HG02981 (cell line): ENCODE measurements at regions not wholly inside any gene's neighbourhood (a gene's known extent, or its start where the extent isn't known, plus 50 kb on each side); places are given as distances from the start of the nearest gene placed in this dataset.

ENCODE experiments used
- ATAC-seq: cut with Tn5 transposase; IDR thresholded peaks from one replicate; pipeline ENCODE4 v1.9.1; 2021; ENCODE audit warnings: mild to moderate bottlenecking, moderate library complexity; ENCODE audit not compliant: unreplicated experiment

DNA sequence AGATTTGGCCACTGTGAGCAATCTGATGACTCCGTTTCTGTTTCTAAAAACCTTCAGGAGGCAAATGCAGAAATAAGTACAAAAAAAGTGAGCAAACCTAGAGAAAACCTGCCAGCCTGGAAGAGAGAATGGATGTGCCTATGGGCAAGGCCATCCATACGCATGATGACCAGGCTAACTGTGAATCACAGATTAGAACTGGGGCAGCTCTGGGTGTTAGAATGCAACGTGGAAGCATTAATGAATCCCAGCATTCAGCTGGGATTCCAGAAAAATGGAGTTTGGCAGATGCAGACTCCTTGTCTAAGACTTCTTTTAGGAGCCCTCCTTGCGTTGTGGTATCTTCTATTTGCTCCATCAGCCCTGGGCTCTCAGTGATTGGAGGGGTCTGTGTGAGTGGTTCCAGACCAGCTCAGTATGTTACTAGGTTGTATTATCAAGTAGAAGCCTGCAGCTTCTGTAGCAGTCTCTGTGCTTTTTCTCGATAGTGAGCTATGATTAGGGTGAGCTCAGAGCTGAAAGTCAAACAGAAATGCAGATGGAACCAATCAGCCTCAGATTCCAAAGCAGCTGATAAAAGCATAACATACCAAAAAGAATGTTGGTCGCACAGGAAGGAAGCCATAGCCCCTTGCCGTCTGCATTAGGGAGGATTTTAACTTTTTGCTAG is 154.0 kb downstream of the PSMG1 start:
- ATAC-seq, result no peak

DNA sequence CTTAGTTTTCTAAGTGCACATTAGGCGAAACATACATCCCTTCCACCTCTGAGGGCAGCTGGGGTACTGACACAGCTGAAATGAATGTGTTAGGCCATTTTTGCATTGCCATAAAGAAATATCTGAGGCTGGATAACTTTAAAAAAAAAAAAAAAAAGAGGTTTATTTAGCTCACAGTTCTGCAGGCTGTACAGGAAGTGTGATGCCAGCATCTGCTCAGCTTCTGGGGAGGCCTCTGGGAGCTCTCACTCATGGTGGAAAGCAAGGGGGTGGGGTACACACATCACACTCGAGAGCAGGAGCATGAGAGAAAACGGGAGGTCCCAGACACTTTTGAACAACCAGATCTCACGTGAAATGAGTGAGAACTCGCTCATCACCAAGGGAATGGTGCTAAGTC is 158.1 kb downstream of the PSMG1 start:
- no peak for ATAC-seq

DNA sequence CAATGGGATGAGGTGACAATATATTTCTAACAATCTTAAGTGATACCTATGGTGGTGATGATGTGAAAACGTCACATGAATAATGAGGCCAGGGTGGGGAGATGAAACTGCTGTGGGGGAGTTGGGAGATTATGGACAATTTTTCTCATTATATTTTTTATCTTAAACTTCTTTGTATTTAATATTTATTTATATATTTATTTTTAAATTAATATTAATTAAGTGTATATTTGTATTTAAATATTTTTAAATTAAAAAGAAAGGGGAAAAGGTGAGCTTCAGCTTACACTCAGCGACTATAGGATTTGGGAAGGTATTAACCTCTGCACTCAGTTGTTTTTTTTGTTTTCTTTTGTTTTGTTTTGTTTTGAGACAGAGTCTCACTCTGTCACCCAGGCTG is 158.7 kb downstream of the PSMG1 start:
- no peak for ATAC-seq

DNA sequence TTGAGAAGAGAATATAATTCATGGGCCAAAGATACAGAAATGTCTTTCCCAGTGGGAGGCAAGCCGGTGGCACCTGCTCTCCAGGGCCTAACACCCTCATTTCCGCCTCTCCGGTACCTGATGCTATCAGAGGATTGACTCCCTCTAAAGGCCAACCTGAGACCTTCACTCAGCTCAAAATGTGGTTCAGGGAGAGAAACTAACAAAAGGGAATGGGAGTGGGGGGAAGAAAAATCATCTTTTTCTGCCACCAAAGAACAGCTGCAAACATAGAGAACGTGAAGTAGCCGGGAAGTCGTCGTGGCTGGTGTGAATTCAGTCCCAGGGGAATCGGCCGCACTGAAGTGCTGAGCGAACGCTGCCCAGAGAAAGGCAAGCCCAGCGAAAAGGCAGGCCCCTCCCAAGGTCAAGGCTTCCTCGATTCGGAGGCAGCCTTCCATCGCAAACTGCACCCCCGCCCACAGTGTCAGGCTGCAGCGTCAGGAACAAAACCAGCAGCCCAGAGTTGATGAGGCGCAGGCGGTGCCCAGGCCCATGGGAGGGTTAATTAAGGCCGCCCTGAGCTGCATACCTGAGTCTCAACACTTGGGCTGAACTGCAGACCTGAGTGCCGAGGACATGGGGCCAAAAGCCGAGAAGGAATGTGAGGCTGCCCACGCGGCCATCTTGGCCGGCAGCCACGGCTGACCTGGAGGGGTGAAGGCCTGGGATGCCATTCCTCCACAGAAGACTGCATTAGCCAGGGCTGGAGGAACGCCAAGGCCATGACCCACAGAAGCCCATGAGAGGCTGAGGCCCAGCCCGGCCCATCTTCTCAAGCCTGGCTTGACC is 160.2 kb downstream of the PSMG1 start:
- no peak for ATAC-seq

DNA sequence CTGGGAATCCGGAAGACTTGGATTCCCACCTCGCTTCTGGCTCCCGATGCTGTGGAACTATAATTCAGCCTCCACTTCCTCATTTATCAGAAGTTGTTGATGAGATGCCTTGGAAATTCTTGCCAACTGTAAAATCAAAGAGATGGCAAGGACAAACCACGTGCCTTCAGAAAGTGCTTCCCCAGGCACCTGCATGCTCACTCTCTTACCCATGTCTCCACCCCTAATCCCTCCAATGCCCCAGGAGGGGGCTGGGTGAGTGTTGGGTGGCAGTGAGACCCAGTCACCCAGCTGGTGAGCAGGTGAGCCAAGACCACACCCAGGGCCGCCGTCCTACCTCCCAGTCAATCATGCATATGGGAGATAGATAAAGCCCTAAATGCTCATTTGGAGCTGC is 160.8 kb downstream of the PSMG1 start:
- ATAC-seq, result no peak

DNA sequence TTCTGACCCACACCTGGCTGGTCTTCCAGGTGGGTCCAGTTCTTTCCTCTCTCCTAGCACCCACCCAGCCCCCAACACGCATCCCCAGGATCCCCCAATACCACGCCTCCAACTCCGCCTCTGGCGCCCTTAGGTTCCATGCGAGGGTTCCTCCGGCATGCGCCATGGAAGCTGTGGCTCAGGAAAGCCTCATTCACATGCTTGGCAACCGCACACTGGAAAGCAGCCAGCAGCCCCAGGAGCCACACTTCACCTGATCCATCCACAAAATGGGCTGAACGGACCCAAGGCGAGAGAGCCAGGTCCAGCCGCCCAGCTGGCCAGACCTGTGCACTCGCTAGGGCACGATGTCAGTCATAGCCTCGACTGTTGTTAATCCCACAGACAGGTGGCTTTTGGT is 161.2 kb downstream of the PSMG1 start:
- no peak for ATAC-seq

DNA sequence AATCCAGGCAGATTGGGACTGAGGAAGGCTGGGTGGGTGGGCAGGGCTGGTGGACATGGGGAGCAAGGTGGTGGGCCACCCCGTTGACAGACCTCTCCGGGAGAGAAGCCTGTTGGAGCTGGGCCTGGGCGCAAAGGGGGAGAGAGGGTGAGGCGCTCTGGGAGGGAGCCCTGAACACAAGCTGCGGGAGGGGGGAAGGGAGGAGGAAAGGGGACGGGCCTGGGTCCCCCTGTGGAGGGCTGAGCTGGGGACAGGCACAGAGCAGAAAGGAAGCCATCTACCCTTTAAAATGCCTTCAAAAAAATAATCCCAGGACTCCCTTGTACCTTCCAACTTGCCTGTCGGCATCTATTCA is 161.8 kb downstream of the PSMG1 start:
- ATAC-seq, result no peak

DNA sequence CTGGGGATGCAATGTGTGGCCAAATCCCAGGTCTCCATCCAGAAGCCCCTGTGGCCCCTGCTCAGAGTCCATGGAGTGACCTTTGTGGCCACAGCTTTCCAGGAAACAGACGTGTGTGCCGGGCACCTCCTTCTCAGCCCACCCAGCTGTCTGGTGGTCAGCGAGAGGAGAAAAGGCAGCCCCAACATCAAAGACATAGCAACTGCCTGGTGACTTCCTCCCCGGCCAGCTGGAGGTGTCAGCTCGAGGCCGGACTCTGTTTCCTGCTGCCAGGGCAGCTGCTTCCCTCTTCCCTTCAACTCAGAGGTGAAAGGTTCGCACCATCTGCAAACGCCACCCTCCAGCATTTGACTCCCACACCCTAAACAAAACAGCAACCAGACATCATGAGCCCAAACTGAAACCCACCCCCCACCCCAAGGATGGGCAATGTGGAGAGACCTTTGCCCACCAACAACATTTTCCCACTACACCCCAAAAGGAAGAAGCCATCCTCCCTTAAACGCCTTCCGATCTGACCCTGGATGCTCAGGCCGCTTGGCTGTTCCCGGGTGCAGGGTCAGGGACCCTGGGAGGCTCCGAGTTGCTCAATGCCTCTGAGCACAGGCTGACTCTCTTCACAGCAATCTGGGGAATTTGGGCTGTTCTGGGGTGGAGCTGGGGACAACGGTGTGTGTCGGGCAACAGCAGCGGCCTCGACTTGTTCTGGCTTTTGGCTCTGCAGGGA is 162.3 kb downstream of the PSMG1 start:
- no peak for ATAC-seq

DNA sequence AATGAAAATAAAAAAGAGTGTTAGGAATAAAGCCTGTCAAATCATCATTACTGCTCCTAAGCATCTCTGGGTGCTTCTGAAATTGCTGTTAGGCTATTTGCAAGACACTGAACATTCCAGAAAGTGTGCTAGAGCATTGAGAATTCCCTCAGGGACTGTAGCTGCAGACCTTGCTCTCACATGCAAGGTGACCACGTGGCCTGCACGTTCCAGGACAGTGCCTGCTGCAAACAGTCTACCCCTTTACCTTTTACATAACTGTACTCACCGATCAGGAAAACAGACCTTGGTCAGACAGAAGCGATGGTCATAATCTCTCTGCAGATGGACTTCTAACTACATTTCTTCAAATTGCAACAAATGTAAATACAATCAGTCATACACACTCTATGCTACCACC is 164.5 kb downstream of the PSMG1 start:
- ATAC-seq, result no peak

DNA sequence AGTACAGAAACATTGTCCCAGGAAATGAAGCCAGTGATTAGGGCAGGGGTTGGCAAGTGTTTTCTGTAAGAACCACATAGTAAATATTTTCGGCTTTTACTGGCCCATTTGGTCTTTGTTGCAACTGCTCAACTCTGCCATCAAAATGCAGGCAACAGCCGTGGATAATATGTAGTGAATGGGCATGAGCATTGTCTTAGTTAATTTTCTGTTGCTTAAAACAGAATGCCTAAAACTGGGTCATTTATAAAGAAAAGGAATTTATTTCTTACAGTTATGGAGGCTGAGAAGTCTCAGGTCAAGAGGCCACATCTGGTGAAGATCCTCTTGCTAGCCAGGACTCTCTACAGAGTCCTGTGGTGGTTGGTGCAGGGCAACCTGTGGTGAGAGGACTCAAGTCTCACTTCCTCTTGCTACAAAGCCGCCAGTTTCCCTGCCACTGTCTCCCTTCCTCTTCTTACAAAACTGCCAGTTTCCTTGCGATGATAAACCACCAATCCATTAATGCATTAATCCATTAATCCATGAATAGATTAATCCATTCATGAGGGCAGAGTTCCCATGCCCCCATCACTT is 166.4 kb downstream of the PSMG1 start:
- peak; percentile 91 for ATAC-seq

DNA sequence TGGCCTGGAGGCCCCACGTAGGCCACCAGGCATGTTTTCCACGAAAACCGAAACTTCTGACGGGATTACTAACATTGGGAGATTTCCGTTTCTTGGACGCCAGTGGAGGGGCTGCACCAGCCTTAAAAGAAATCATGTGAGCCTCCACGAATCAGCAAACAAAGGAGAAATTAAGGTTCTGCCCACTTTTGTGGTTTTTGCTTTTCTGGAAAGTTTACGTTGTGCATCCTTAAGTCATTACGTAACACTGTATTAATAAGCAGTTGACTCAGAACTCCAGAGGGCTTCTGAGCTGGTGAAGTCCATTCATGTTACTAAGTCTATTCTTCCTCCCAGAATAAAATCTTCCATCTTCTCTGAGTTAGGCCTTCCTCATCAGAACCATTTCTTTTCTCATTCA is 168.5 kb downstream of the PSMG1 start:
- no peak for ATAC-seq

DNA sequence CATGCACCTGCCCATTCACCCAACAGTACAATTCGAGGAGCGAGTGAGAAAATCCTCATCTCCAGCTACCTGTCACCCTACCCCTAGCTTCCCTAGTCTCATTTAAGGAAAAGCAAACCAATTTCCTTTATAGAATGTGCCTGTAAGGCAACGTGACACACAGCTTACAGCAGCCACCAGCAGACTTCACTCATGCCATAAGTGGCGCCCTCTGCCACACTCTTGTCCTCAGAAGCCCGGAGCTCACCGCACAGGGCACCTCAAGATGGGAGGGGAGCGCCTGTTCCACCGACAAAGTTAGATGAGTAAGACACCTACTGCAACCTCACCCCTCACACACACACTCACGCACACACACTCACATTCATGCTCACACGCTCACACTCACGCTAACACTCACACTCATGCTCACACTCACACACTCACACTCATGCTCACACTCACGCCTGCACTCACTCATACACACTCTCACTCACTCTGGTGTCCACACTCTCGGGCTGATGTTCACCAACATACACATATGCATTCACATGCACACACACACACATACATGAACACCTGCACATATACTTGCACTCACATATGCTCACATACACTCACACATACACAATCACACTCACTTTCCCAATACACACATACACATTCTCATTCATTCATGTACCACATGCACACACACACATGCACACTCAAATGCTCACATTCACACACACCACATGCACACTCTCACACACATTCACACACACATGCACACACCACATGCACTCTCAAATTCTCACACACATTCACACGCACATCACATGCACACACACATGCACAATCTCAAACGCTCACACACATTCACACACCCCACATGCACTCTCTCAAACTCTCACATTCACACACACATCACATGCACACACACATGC is 170.7 kb downstream of the PSMG1 start:
- no peak for ATAC-seq

DNA sequence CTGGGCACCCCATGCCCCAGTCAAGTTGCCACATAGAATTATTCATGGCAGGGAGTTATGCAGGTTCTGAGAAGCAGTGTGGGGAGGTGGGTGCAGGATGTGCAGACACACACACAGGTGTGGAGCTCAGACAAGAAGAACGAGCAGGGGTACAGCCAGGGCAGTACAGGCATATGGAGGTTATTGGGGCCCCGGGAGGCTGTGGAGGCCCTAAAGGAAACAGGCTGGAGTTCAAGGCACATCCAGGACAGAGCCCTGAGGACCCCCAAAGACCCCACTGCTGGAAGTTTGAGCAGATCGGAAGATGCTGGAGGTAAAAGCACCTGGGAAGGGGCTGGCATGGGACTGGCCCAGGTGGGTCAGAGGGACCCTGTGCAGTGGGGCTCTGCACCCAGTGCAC is 171.3 kb downstream of the PSMG1 start:
- ATAC-seq, result no peak

DNA sequence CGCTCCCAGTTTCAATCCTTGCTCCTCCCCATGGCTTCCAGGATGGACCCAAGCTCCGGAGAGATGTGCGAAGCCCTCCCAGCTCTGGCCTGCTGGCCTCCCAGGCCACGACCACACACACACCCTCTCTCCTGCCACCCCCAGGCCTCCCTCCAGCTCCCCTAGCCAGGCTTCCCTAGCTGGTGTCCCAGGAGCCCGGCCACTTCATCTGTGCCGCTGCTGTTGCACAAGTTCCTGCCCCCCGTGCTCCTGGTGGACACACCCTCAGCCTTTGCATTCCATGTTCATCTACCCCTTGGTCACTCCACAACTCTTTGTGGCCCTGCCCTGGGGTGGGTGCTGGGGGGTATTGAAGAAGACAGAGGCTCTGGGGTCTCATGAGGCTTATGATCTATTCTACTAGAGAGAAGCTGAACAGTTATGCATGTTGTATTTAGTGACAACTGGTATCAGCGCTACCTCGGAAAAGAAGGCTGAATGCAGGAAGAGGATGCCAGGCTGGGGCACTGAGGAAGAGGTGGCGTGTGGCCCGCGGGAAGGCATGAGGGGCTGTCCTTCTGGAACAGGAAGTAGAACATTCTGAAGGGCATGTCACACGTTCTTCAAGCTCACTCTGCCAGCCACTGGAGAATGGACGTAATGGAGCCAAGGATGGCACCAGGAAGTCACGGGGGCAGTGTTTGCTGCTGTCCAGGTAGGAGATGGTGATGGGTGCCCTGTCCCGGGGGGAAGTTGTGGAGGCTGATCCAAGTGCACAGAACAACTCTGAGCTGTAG is 172.4 kb downstream of the PSMG1 start:
- ATAC-seq, result no peak

DNA sequence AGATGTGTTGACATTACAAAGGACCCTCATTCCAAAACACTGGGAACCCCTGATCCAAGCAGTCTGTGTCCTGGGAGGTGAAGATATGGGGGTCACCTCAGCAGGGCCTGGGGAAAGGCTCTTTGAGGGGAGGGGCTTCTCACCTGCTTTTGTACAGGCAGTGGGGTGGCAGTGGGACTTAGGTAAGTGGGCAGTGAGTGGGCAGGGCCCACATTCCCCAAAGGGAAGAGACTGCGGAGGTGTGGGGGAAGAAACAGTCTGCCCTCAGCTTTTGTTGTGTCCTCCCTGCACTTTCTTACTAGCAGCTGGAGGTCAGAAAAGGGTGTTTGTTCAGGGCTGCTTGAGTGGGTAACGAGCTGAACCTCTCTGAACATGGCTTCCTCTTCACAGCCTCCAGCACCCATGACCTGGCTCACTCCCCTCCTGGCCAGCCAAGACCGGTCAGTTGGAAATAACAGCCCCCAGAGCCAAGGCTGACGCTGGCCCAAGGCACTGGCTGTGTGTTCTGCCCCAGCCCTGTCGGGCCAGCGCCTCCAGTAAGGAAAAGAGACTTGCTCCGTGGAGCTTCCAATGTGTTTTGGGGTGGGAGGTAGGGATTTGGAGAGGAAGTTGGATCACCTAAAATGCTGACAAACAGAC is 173.5 kb downstream of the PSMG1 start:
- no peak for ATAC-seq

DNA sequence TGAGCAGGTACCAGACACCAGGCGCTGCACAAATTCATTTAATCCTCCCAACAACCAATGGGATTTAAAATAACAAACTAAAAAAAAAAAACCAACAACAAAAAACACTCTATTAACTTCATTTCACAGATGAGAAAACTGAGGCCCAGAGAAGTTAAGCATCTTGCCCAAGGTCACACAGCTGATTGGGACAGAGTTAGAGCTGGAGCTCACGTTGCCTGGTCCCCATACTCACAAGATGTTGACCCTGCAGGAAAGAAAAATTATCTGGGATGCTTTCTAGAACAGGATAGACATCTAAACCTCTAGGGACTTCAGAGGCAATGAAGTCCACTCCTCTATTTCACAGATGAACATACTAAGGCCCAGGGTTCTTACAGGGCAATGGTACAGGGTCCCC is 175.3 kb downstream of the PSMG1 start:
- ATAC-seq, result no peak

DNA sequence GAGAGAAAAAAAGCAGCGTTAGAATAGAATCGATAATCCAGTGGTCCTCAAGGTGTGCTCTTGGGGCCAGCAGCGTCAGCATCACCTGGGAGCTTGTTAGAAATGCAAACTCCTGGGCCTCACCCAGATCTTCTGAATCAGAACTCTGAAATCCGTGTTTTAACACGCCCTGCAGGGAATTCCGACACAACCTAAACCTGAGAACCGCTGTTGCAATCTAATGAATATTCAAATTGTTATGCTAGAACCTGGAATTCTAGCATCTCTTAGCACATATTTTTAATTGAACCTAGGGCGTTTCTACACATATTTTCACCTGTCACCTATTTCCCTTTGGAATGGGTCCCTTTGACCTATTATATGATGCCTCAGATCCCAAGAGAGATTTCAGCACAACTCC is 175.7 kb downstream of the PSMG1 start:
- no peak for ATAC-seq

DNA sequence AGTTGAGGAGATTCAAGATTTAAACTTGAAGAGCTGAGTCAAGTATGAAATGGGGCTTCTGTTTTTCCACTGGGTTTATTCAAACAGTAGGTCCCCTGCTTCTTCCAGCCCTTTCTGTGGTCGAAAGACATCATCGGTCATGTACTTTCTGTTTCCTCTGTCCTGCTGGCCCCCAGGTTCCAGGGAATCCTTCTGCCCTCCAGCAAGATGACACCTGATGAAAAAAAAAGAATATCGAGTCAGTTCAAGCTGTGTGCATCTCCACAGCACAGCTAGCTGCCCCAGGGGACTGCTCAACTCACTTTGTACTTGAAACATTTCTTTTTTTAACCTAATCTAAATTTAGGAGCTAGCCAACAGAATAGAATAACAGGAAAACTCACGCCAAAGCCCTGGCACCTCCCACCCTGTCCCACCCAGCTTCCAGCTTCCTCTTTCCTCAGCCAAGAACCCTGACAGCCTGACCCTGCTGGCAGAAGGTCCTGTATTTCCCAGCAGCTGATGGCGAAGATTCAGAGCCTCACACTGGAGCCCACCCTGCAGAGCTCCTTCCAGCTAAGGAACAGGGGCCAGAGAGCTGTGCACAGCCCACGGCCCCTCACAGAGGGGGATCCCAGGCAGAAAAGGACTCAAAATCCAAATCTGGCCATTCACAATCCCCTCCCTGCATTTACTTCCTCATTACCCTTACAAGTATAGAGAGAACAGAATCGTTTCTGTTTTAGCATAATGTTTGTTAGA is 176.5 kb downstream of the PSMG1 start:
- ATAC-seq, result no peak

DNA sequence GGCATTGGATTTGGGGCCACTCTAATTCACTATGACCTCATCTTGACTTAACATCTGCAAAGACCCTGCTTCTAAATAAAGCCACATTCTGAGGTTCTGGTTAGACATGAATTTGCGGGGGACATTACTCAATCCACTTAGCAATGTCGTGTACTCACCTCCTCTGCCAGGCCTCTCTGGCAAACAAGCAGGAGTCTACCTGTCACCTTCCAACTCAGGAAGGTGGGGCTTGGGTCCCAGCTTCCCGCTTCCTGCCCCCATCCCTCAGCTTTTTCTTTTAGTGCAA is 177.8 kb downstream of the PSMG1 start:
- ATAC-seq, result no peak
